OCI-LY7 (cell line): ENCODE measurements at regions not wholly inside any gene's neighbourhood (a gene's known extent, or its start where the extent isn't known, plus 50 kb on each side); places are given as distances from the start of the nearest gene placed in this dataset.

Experiments
- CTCF ChIP-seq: fragments of 200-600 bp; sonication (generic); conservative IDR thresholded peaks from 2 replicates; pipeline ENCODE4 v1.5.1; 2014; ENCODE audit warnings: mild to moderate bottlenecking, antibody characterized with exemption, low read length, moderate library complexity, mixed read lengths
- EZH2phosphoT487 ChIP-seq: fragments of 200-600 bp; sonication (generic); IDR thresholded peaks from 2 replicates; pipeline ENCODE4 v1.6.1; 2018; ENCODE audit warnings: low read depth, borderline replicate concordance, mild to moderate bottlenecking, mixed run types, antibody characterized with exemption, low read length, moderate library complexity, mixed read lengths

DNA sequence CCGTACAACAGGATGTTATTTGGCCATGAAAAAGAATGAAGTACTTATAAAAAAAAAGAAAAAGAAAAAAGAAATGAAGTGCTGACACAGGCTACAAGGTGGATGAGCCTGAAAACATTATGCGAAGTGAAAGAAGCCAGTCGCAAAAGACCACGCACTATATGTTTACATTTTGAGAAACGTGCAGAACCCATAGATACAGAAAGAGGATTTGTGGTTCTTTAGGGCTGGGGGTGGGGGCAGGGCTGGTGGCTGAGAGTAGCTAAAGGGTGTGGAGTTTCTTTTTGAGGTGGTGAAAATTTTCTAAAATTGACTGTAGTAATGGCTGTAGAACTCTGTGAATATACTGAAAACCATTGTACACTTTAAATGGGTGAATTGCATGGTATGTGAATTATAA, 86.0 kb upstream of the FAM20C start:
- no peak for TF ChIP-seq CTCF
- TF ChIP-seq EZH2phosphoT487: no peak
